H1 (cell line): ENCODE measurements at regions not wholly inside any gene's neighbourhood (a gene's known extent, or its start where the extent isn't known, plus 50 kb on each side); places are given as distances from the start of the nearest gene placed in this dataset.
"Not testable (repeated sequence)": the region's sequence is repeated elsewhere in the genome, so short reads cannot be mapped to it uniquely, and the experiment has no call there.

Source experiments
- CTCF ChIA-PET: fragments of 300-600 bp; sonication (Branson Sonifier 250); formaldehyde crosslinking; loops from one replicate; lab custom pipeline; 2021; ENCODE audit not compliant: partially characterized antibody; lab: Charles Lee
- POLR2A ChIA-PET: fragments of 300-600 bp; sonication (Branson Sonifier 250); formaldehyde crosslinking; loops from one replicate; lab custom pipeline; 2021; ENCODE audit warnings: inconsistent platforms; ENCODE audit not compliant: partially characterized antibody; lab: Charles Lee
- DNase-seq, 2 experiments: peaks; one replicate each; pipeline versions ENCODE4 v3.0.0 to v3.0.0-alpha.2; 2010 to 2022; ENCODE audit warnings: low spot score in 2 of 2, low read depth in 1 of 2, mixed read lengths in 1 of 2
- FAIRE-seq: peaks from 2 replicates; lab custom pipeline; 2011; peaks lifted over from hg19 to GRCh38; lab: Jason Lieb, UNC
- H2AFZ ChIP-seq: 2 replicates; pipeline ENCODE4 v1.8.1; 2012; ENCODE audit warnings: low read length, inconsistent platforms
- H2AK5ac ChIP-seq: 2 replicates; pipeline ENCODE4 v1.6.1; 2013; ENCODE audit warnings: low read depth, low read length
- H2BK120ac ChIP-seq: replicated peaks from 2 replicates; pipeline ENCODE3; 2013; ENCODE audit warnings: low read depth, low read length, inconsistent platforms
- H2BK12ac ChIP-seq: 2 replicates; pipeline ENCODE4 v1.6.1; 2013; ENCODE audit warnings: low read depth, low read length
- H2BK15ac ChIP-seq: 2 replicates; pipeline ENCODE4 v1.6.1; 2013; ENCODE audit warnings: low read length
- H2BK20ac ChIP-seq: 2 replicates; pipeline ENCODE4 v1.6.1; 2013; ENCODE audit warnings: low read length
- H2BK5ac ChIP-seq: 2 replicates; pipeline ENCODE4 v1.6.1; 2013; ENCODE audit warnings: low read depth, low read length
- H3K14ac ChIP-seq: 2 replicates; pipeline ENCODE4 v1.6.1; 2013; ENCODE audit warnings: inconsistent platforms; ENCODE audit not compliant: insufficient read length
- H3K18ac ChIP-seq: 2 replicates; pipeline ENCODE4 v1.6.1; 2013; ENCODE audit warnings: low read length; ENCODE audit errors: extremely low read depth
- H3K23ac ChIP-seq: 2 replicates; pipeline ENCODE4 v1.6.1; 2013; ENCODE audit warnings: inconsistent platforms; ENCODE audit not compliant: insufficient read length
- H3K23me2 ChIP-seq: 2 replicates; pipeline ENCODE4 v1.6.1; 2013; ENCODE audit warnings: low read depth, low read length
- H3K27ac ChIP-seq: 2 replicates; pipeline ENCODE4 v1.6.1; 2011; ENCODE audit warnings: low read depth, low read length, inconsistent platforms
- H3K27me3 ChIP-seq, 4 experiments: replicated peaks in 1 of 4; 1 replicate in 1 of 4; 2 replicates in 3 of 4; pipeline versions ENCODE4 v1.6.1 to v1.8.1; 2011 to 2013; ENCODE audit warnings: low read length in 3 of 4, mild to moderate bottlenecking in 3 of 4, inconsistent platforms in 2 of 4, mixed read lengths in 2 of 4, moderate library complexity in 1 of 4; ENCODE audit not compliant: control insufficient read depth in 3 of 4, insufficient read depth in 3 of 4; ENCODE audit errors: extremely low read depth in 1 of 4
- H3K36me3 ChIP-seq, 4 experiments: 2 replicates each; pipeline versions ENCODE4 v1.6.1 to v1.8.1; 2011 to 2013; ENCODE audit warnings: mild to moderate bottlenecking in 4 of 4, low read length in 3 of 4, moderate library complexity in 2 of 4, control low read depth in 1 of 4, inconsistent platforms in 1 of 4; ENCODE audit not compliant: insufficient read depth in 4 of 4, control insufficient read depth in 2 of 4
- H3K4ac ChIP-seq: replicated peaks from 2 replicates; pipeline ENCODE3; 2013; ENCODE audit warnings: low read length, low read depth, mixed read lengths, inconsistent platforms; ENCODE audit not compliant: insufficient read length
- H3K4me1 ChIP-seq, 4 experiments: replicated peaks in 1 of 4; 1 replicate in 1 of 4; 2 replicates in 3 of 4; pipeline versions ENCODE4 v1.6.1 to v1.8.1; 2011 to 2013; ENCODE audit warnings: low read length in 3 of 4, inconsistent platforms in 2 of 4, mixed read lengths in 1 of 4; ENCODE audit not compliant: insufficient read depth in 4 of 4, control insufficient read depth in 3 of 4
- H3K4me2 ChIP-seq, 2 experiments: 2 replicates each; pipeline versions ENCODE4 v1.6.1 to v1.8.1; 2011 to 2013; ENCODE audit warnings: low read depth in 2 of 2, low read length in 2 of 2, control low read depth in 1 of 2, inconsistent platforms in 1 of 2, mild to moderate bottlenecking in 1 of 2; ENCODE audit not compliant: insufficient read depth in 1 of 2
- H3K4me3 ChIP-seq, 4 experiments: fragments of 200-600, 300-600 bp in 1 of 4; sonication (generic), shearing (Covaris generic), sonication (Bioruptor Twin) in 1 of 4; 2 replicates each; pipeline versions ENCODE4 v1.5.1 to v1.8.1; 2011 to 2016; ENCODE audit warnings: low read length in 4 of 4, low read depth in 3 of 4, control low read depth in 2 of 4, inconsistent platforms in 2 of 4, mild to moderate bottlenecking in 2 of 4, mixed read lengths in 1 of 4, moderate library complexity in 1 of 4; ENCODE audit not compliant: insufficient read depth in 2 of 4; ENCODE audit errors: extremely low read depth in 1 of 4
- H3K56ac ChIP-seq: replicated peaks from 2 replicates; pipeline ENCODE3; 2013; ENCODE audit warnings: low read depth, mild to moderate bottlenecking, mixed read lengths, low read length, inconsistent platforms; ENCODE audit not compliant: insufficient read length
- H3K79me1 ChIP-seq: 2 replicates; pipeline ENCODE4 v1.6.1; 2013; ENCODE audit warnings: low read depth, low read length, control low read depth
- H3K79me2 ChIP-seq, 2 experiments: 2 replicates each; pipeline versions ENCODE4 v1.6.1 to v1.8.1; 2012 to 2013; ENCODE audit warnings: low read length in 2 of 2, mild to moderate bottlenecking in 2 of 2, inconsistent platforms in 1 of 2; ENCODE audit not compliant: insufficient read depth in 2 of 2, control insufficient read depth in 1 of 2
- H3K9ac ChIP-seq, 4 experiments: replicated peaks in 1 of 4; 1 replicate in 1 of 4; 2 replicates in 3 of 4; pipeline versions ENCODE4 v1.6.1 to v1.8.1; 2011 to 2013; ENCODE audit warnings: low read depth in 3 of 4, low read length in 3 of 4, control low read depth in 2 of 4, mild to moderate bottlenecking in 2 of 4, moderate library complexity in 2 of 4, inconsistent platforms in 1 of 4; ENCODE audit errors: extremely low read depth in 1 of 4
- H3K9me3 ChIP-seq, 2 experiments: 2 replicates each; pipeline versions ENCODE4 v1.6.1 to v1.8.1; 2012 to 2013; ENCODE audit warnings: mild to moderate bottlenecking in 2 of 2, moderate library complexity in 2 of 2, control low read depth in 1 of 2, inconsistent platforms in 1 of 2, low read depth in 1 of 2, low read length in 1 of 2, mixed read lengths in 1 of 2; ENCODE audit not compliant: insufficient read depth in 2 of 2
- H4K20me1 ChIP-seq, 2 experiments: replicated peaks in 1 of 2; 2 replicates each; pipeline versions ENCODE3 to v1.8.1; 2011 to 2013; ENCODE audit warnings: inconsistent platforms in 2 of 2, low read length in 2 of 2, mild to moderate bottlenecking in 1 of 2; ENCODE audit not compliant: insufficient read depth in 2 of 2, control insufficient read depth in 1 of 2
- H4K5ac ChIP-seq: 2 replicates; pipeline ENCODE4 v1.6.1; 2013; ENCODE audit warnings: low read length, low read depth, mixed read lengths, inconsistent platforms; ENCODE audit not compliant: insufficient read length
- H4K8ac ChIP-seq: 2 replicates; pipeline ENCODE4 v1.8.0; 2013; ENCODE audit warnings: mild to moderate bottlenecking, moderate library complexity, low read length, inconsistent platforms; ENCODE audit not compliant: insufficient read depth; ENCODE audit errors: extremely low read depth
- H4K91ac ChIP-seq: replicated peaks from 2 replicates; pipeline ENCODE3; 2013; ENCODE audit warnings: low read length, mixed read lengths, inconsistent platforms; ENCODE audit not compliant: insufficient read length
- NANOG ChIP-seq: IDR thresholded peaks from 2 replicates; pipeline ENCODE4 v1.6.1; 2011; ENCODE audit warnings: low read length, low read depth, mild to moderate bottlenecking, inconsistent platforms; ENCODE audit not compliant: insufficient read depth, poor library complexity, severe bottlenecking
- YY1 ChIP-seq: IDR thresholded peaks from 2 replicates; pipeline ENCODE4 v1.6.1; 2011; ENCODE audit warnings: low read depth, mild to moderate bottlenecking, low read length
- WGBS, 2 experiments: shearing (Covaris generic) in 1 of 2; methylation state at CpG; one replicate each; pipeline versions ENCODE4 v1.1.6 to v1.1.7; 2013 to 2015; ENCODE audit warnings: low lambda C conversion rate in 2 of 2, mixed read lengths in 2 of 2, inconsistent platforms in 1 of 2, low coverage in 1 of 2, missing lambda C conversion rate in 1 of 2; ENCODE audit not compliant: insufficient replicate concordance in 2 of 2, insufficient coverage in 1 of 2, insufficient read length in 1 of 2; ENCODE audit errors: extremely low coverage in 1 of 2, missing lambda C conversion rate in 1 of 2; 5-methylcytosine and 5-hydroxymethylcytosine counted together

DNA sequence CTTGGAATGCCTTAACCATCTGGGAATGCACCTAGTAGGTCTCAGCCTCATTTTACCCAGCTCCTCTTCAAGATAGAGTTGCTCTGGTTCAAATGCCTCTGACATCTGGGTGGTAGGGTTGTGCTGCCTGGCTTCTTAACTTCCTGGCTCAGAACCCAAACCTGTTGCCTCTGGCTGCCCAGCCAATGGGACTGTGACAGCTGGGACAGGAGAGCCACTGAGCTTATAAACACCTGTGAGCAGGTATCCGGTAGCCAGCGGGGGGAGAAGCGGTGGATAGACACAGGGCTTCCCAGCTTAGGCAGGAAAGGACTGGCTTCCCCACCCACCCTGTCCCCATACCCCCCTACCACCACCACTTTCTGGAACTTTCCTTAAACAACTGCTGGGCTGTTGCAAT lies 115.8 kb upstream of the CARD11 start:
- no peak overlapping the region for H2BK120ac ChIP-seq
- H2BK12ac ChIP-seq: no peak overlapping the region
- H2BK15ac ChIP-seq: no peak overlapping the region
- no peak overlapping the region for H4K8ac ChIP-seq
- no peak overlapping the region for H2AFZ ChIP-seq
- H4K91ac ChIP-seq: no peak overlapping the region
- H3K79me1 ChIP-seq: no peaks in the 10 kb centered on the region
- ChIA-PET CTCF (interaction anchor here (0.8 to 1.2 kb wide), 2 partner anchors 72 to 273 kb away, joined by 3 read pairs; no protein-coding TSS in a partner anchor), POLR2A (no interaction called here)
- H3K27me3 ChIP-seq: no peaks in the 10 kb centered on the region
- peaks cover 7 to 8% of the 10 kb centered on the region in 2 experiments; a peak in 3 of 4 replicates for H3K9me3 ChIP-seq
- H2AK5ac ChIP-seq: no peak overlapping the region
- FAIRE-seq (no peak), DNase-seq (no peak)
- H3K4me1 ChIP-seq: peaks cover 0 to 3% (median 1%) of the 10 kb centered on the region in 4 experiments; a peak in 1 of 7 replicates
- no peaks in the 10 kb centered on the region for H3K79me2 ChIP-seq
- no peak overlapping the region for H3K27ac ChIP-seq
- H3K36me3 ChIP-seq: no peaks in the 10 kb centered on the region
- no peak overlapping the region for H2BK20ac ChIP-seq
- H4K20me1 ChIP-seq: no peaks in the 10 kb centered on the region
- no peaks in the 10 kb centered on the region for H3K23me2 ChIP-seq
- H3K4me3 ChIP-seq: no peak overlapping the region
- H3K9ac ChIP-seq: no peak overlapping the region
- H3K4ac ChIP-seq: no peak overlapping the region
- H3K23ac ChIP-seq: no peak overlapping the region
- no peak overlapping the region for H3K4me2 ChIP-seq
- TF ChIP-seq NANOG: no peak
- TF ChIP-seq YY1: no peak
- no peak overlapping the region for H2BK5ac ChIP-seq
- no peak overlapping the region for H3K14ac ChIP-seq
- no peak overlapping the region for H3K56ac ChIP-seq
- no peak overlapping the region for H3K18ac ChIP-seq
- 93% methylated on average over 3 of the region's 3 CpGs; no CpG with 5 or more reads in 1 of the 2 experiments for WGBS, 2 experiments
- no peak overlapping the region for H4K5ac ChIP-seq

GRCh38 chr7:3159926-3160325 lies 116.3 kb upstream of the CARD11 start:
- H3K18ac ChIP-seq, H2BK120ac ChIP-seq, H3K9me3 ChIP-seq, H3K79me1 ChIP-seq, H2AFZ ChIP-seq, H4K91ac ChIP-seq, DNase-seq, H3K4me2 ChIP-seq, H3K27ac ChIP-seq, CTCF ChIA-PET, H3K36me3 ChIP-seq, H3K4ac ChIP-seq, H3K23ac ChIP-seq, H2BK20ac ChIP-seq, H4K20me1 ChIP-seq, H3K27me3 ChIP-seq, H3K14ac ChIP-seq, H3K79me2 ChIP-seq, H2BK12ac ChIP-seq, H2AK5ac ChIP-seq, H4K8ac ChIP-seq, H3K4me1 ChIP-seq, H3K23me2 ChIP-seq, H3K4me3 ChIP-seq, H3K9ac ChIP-seq, H3K56ac ChIP-seq, H4K5ac ChIP-seq, FAIRE-seq, H2BK5ac ChIP-seq, H2BK15ac ChIP-seq: not testable (repeated sequence)
- POLR2A ChIA-PET: interaction anchor here (1.0 kb wide), 1 partner anchor 9 kb away, joined by 3 read pairs; no protein-coding TSS in a partner anchor
- WGBS, 2 experiments: 80% methylated on average over 5 of the region's 5 CpGs; no CpG with 5 or more reads in 1 of the 2 experiments
